Midbrain (tissue), 1 donor: ENCODE measurements at regions not wholly inside any gene's neighbourhood (a gene's known extent, or its start where the extent isn't known, plus 50 kb on each side); places are given as distances from the start of the nearest gene placed in this dataset.

Experiments
- DNase-seq: peaks from one replicate; lab custom pipeline; 2025; lab: John Stamatoyannopoulos, UW

DNA sequence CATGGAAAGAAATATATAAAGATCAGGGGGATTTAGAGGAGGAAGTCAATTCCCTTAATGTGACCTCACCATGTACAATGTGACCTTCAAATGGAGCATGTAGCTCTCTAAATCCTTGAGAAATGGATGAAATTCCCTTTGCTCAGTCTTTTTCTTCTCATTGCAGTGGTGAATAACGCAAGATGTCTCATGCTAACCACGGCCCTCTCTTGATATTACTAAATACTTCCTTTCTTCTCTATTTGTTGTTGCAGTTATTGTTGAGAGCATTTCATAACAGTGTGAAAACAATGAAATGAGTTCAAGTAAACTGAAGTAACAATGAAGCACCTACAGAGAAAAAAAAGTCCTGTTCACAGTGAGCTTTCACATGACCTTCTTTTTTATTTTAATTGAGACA, 55.6 kb downstream of the ZNF281 start:
- no peak for DNase-seq

DNA sequence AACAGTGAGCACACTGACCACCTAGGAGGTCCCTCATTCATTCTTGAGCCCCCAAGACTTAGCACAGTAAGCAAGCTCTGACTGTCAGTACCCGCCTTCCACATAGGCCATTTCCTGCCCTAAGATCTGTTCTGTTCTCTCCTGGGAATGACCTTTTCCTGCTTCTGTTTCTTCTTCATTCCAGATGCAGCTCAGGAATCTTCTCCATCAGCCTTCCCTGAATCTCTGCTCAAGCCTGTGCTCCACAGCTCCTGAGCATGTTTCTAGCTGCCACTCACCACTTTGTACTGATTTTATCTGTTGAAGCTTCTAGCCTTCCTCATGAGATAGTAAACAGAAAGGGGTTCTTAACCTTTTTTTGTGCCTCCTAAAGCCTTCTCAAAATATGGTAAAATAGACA, 56.6 kb downstream of the ZNF281 start:
- DNase-seq: no peak

DNA sequence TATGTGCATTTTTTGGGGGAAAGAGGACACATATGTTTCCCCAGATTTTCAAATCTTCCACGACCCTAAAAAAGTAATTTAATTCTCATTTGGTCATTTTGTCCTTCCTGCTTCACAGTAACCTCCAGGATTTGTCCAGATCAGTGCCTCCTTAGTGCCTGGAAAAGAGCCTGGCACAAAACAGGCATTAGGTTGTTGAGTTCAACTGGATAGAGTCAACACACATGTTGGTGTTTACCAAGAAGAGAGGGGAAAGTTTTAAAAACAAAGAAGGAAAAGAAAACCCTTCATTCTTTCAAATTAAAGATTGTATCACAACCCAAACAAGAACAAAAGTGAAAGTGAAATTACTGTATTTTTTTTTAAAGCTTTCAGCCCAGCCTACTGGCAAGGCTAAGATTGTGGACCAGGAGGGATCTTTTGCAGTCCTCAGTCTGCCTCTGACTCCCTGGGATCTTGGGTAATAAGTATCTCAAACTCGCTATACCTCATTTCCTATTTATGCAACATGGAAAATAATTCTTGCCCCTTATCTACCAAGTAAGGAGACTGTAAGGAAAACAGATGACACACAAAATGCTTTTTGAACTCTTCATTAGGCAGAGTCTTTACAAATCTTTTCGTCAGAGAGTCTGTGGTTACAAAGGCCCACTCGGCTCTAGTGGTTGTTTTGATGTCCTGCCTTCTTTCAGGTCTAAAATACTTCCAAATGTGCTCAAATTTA, 57.8 kb downstream of the ZNF281 start:
- DNase-seq: no peak

GRCh38 chr1:200351425-200351824, 58.4 kb downstream of the ZNF281 start:
- DNase-seq: no peak

- no peak for DNase-seq
Measured at GRCh38 chr1:200346700-200347099, 63.1 kb downstream of the ZNF281 start.

GRCh38 chr1:200345520-200345919, 64.3 kb downstream of the ZNF281 start:
- DNase-seq: no peak

GRCh38 chr1:200343874-200344273, 66.0 kb downstream of the ZNF281 start:
- no peak for DNase-seq

GRCh38 chr1:200342511-200343311, 67.1 kb downstream of the ZNF281 start:
- DNase-seq: no peak

- no peak for DNase-seq
Measured at GRCh38 chr1:200338451-200338850, 71.4 kb downstream of the ZNF281 start.

- no peak for DNase-seq
Measured at GRCh38 chr1:200337831-200338230, 72.0 kb downstream of the ZNF281 start.

GRCh38 chr1:200337410-200337809, 72.4 kb downstream of the ZNF281 start:
- DNase-seq: no peak

DNA sequence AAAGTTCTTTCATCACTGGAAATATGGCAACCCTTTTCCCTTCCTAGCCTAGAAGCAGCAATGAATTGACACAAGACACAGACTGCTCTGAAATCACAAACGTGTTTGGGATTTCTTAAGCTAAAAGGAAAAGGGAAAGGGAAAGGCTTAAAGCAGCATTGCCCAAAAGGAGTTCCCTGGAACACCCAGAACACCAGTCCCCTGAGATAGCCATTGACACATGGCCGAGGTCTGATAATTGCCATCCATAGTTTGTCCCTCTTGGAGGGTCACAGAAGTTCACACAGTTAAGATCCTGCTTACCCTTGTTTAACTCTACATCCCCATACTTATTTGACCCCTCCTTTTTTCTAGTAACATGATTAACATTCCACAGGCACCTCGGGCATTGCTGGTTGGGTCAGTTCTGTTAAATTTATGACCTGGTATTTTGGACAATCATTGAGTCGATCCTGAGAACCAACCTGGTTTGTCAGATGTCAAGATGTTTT, 72.9 kb downstream of the ZNF281 start:
- no peak for DNase-seq

- DNase-seq: no peak
Measured at GRCh38 chr1:200336101-200336845, 73.6 kb downstream of the ZNF281 start.

- no peak for DNase-seq
Measured at GRCh38 chr1:200334661-200335256, 75.1 kb downstream of the ZNF281 start.

DNA sequence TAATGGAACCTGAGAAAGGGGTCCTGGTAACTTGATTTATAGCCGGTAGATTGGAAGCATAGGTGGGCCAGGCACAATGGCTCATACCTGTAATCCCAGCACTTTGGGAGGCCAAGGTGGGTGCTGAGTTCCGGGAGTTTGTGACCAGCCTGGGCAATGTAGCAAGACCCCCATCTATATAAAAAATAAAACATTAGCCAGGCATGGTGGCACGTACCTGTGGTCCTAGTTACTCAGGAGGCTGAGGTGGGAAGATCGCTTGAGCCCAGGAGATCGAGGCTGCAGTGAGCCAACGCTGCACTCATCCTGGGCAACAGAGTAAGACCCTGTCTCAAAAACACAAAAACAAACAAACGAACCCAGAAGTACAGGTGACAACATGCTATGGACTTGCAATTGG, 76.5 kb downstream of the ZNF281 start:
- no peak for DNase-seq

- no peak for DNase-seq
Measured at GRCh38 chr1:200332716-200333115, 77.1 kb downstream of the ZNF281 start.

GRCh38 chr1:200330741-200331428, 79.0 kb downstream of the ZNF281 start:
- DNase-seq: no peak

- no peak for DNase-seq
Measured at GRCh38 chr1:200329208-200329882, 80.5 kb downstream of the ZNF281 start.

GRCh38 chr1:200328379-200328778, 81.5 kb downstream of the ZNF281 start:
- no peak for DNase-seq

DNA sequence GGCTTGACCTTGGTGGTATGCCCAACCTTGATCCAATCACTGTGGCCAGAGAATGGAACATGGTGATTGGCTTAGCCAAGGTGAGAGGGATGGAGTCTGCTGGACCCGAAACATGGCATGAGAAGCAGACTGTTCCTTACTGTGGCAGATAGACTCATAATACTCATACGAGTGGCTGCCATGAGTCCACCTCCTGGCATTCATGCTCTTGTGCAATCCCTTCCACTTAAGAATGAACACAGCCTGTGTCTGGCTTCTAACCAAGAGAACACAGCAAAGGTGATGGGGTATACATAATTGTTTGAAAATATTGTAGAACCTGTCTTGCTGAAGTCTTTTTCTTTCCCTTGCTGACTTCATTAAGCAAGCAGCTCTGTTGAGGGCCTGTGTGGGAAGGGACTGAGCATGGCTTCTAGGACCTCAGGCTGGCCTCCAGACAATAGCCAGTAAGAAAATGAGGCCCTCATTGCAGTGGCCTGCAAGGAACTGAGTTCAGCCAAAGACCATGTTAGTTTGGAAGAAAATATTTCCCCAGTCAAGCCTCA, 85.9 kb downstream of the ZNF281 start:
- DNase-seq: no peak

- no peak for DNase-seq
Measured at GRCh38 chr1:200319148-200319547, 90.7 kb downstream of the ZNF281 start.
